ENCODE measurements at regions not wholly inside any gene's neighbourhood (a gene's known extent, or its start where the extent isn't known, plus 50 kb on each side); places are given as distances from the start of the nearest gene placed in this dataset.

DNA sequence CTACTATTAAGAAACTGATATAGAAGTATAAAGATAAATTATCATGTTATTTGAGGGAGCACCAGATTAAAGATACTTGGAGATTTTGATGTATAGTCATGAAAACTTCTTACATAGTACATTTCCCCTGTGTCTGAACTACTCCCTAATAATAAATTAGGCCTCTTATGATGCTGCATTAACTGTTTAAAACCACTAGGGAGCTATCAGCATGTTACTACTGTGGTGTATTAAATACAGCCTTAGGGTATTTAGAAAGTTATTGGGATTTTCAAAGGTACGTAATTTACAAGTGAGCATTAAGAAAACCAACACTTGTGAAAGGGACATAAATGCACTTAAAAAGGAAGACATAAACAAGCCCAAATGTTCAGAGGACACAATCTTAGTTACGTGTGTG lies 714.0 kb downstream of the EPHA4 start:
- TF ChIP-seq, protein P1, sequence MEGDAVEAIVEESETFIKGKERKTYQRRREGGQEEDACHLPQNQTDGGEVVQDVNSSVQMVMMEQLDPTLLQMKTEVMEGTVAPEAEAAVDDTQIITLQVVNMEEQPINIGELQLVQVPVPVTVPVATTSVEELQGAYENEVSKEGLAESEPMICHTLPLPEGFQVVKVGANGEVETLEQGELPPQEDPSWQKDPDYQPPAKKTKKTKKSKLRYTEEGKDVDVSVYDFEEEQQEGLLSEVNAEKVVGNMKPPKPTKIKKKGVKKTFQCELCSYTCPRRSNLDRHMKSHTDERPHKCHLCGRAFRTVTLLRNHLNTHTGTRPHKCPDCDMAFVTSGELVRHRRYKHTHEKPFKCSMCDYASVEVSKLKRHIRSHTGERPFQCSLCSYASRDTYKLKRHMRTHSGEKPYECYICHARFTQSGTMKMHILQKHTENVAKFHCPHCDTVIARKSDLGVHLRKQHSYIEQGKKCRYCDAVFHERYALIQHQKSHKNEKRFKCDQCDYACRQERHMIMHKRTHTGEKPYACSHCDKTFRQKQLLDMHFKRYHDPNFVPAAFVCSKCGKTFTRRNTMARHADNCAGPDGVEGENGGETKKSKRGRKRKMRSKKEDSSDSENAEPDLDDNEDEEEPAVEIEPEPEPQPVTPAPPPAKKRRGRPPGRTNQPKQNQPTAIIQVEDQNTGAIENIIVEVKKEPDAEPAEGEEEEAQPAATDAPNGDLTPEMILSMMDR (IDR thresholded peaks at IDR 0.05): no peak
- TF ChIP-seq POLR2A (IDR thresholded peaks at IDR 0.05): no peak

Data from body of pancreas (tissue), 4 donors.